ENCODE measurements at regions not wholly inside any gene's neighbourhood (a gene's known extent, or its start where the extent isn't known, plus 50 kb on each side); places are given as distances from the start of the nearest gene placed in this dataset.

DNA sequence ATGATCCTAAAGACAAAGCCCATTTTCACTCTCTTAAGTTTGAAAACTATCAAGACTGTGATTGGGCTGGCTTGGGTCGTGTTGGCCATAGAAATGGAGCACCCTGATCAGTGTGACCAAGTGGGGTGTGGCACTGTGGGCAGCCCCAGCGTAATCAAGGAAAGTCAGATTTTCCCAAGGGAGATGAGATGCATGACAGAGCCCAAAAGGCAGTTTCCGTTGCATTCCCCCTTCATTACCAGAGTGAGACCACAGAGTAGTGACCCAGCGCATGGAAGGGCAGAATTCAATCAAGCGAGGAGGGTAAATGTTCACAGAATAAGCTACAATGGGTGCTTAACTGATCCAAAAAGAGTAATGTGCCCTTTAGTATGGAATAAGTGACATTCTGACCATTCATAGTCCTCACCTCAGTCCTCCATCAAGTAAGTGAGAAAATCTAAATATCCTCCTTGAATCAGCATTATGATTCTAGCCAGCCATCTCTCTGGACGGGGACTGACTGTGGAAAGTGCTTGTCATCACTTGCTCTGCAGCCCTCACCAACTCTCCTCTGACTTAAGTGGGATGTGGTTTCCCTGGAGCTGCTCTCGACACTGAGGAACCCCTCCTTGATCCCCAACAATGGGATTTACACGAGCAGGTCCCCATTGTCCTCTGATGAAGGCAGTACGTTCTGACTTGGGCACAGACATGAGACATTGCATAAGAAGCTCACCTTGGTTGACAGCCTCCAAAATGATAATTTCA, 430.5 kb downstream of the OCA2 start:
- ChIA-PET POLR2A (no interaction called here), CTCF (interaction anchor here (1.1 kb wide), 1 partner anchor 12 kb away, joined by 3 read pairs; no protein-coding TSS in a partner anchor)
- Mint-ChIP-seq H3K27ac (no peak overlapping the region), H3K9me3 (peaks cover 3% of the 10 kb centered on the region; the same call in 1 of the 2 replicates), H3K4me1 (peaks cover 25% of the 10 kb centered on the region), H3K36me3 (no peaks in the 10 kb centered on the region), H3K4me3 (no peak overlapping the region), H3K27me3 (ENCODE audit: low read depth) (no peaks in the 10 kb centered on the region)
- ATAC-seq, result no peak
- TF ChIP-seq ZNF281 (CRISPR knock-in tag; IDR thresholded peaks at IDR 0.05) (no peak), ATF6 (CRISPR knock-in tag; IDR thresholded peaks at IDR 0.05) (no peak), SMAD4 (CRISPR knock-in tag; IDR thresholded peaks at IDR 0.05) (no peak), ZNF671 (CRISPR knock-in tag; IDR thresholded peaks at IDR 0.05) (no peak), NR1H2 (CRISPR knock-in tag; IDR thresholded peaks at IDR 0.05) (no peak), ZNF416 (CRISPR knock-in tag; IDR thresholded peaks at IDR 0.05) (no peak), SOX15 (CRISPR knock-in tag; IDR thresholded peaks at IDR 0.05) (no peak), GTF2I (CRISPR knock-in tag; conservative IDR thresholded peaks at IDR 0.05) (no peak), ZNF219 (CRISPR knock-in tag; IDR thresholded peaks at IDR 0.05; ENCODE audit: borderline replicate concordance) (no peak), NFE2L1 (CRISPR knock-in tag; IDR thresholded peaks at IDR 0.05) (no peak), TEAD1 (CRISPR knock-in tag; IDR thresholded peaks at IDR 0.05) (no peak), PREB (CRISPR knock-in tag; IDR thresholded peaks at IDR 0.05; ENCODE audit: borderline replicate concordance) (no peak), ATF3 (CRISPR knock-in tag; conservative IDR thresholded peaks at IDR 0.05) (no peak), MYBL2 (CRISPR knock-in tag; IDR thresholded peaks at IDR 0.05) (no peak)
- TF ChIP-seq, protein P1, sequence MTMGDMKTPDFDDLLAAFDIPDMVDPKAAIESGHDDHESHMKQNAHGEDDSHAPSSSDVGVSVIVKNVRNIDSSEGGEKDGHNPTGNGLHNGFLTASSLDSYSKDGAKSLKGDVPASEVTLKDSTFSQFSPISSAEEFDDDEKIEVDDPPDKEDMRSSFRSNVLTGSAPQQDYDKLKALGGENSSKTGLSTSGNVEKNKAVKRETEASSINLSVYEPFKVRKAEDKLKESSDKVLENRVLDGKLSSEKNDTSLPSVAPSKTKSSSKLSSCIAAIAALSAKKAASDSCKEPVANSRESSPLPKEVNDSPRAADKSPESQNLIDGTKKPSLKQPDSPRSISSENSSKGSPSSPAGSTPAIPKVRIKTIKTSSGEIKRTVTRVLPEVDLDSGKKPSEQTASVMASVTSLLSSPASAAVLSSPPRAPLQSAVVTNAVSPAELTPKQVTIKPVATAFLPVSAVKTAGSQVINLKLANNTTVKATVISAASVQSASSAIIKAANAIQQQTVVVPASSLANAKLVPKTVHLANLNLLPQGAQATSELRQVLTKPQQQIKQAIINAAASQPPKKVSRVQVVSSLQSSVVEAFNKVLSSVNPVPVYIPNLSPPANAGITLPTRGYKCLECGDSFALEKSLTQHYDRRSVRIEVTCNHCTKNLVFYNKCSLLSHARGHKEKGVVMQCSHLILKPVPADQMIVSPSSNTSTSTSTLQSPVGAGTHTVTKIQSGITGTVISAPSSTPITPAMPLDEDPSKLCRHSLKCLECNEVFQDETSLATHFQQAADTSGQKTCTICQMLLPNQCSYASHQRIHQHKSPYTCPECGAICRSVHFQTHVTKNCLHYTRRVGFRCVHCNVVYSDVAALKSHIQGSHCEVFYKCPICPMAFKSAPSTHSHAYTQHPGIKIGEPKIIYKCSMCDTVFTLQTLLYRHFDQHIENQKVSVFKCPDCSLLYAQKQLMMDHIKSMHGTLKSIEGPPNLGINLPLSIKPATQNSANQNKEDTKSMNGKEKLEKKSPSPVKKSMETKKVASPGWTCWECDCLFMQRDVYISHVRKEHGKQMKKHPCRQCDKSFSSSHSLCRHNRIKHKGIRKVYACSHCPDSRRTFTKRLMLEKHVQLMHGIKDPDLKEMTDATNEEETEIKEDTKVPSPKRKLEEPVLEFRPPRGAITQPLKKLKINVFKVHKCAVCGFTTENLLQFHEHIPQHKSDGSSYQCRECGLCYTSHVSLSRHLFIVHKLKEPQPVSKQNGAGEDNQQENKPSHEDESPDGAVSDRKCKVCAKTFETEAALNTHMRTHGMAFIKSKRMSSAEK (CRISPR knock-in tag; IDR thresholded peaks at IDR 0.05; ENCODE audit: borderline replicate concordance), result no peak
- DNase-seq (ENCODE audit: low spot score), result no peak

Data from WTC11 (cell line).